ENCODE measurements at regions not wholly inside any gene's neighbourhood (a gene's known extent, or its start where the extent isn't known, plus 50 kb on each side); places are given as distances from the start of the nearest gene placed in this dataset.

- TF ChIP-seq, protein P1, sequence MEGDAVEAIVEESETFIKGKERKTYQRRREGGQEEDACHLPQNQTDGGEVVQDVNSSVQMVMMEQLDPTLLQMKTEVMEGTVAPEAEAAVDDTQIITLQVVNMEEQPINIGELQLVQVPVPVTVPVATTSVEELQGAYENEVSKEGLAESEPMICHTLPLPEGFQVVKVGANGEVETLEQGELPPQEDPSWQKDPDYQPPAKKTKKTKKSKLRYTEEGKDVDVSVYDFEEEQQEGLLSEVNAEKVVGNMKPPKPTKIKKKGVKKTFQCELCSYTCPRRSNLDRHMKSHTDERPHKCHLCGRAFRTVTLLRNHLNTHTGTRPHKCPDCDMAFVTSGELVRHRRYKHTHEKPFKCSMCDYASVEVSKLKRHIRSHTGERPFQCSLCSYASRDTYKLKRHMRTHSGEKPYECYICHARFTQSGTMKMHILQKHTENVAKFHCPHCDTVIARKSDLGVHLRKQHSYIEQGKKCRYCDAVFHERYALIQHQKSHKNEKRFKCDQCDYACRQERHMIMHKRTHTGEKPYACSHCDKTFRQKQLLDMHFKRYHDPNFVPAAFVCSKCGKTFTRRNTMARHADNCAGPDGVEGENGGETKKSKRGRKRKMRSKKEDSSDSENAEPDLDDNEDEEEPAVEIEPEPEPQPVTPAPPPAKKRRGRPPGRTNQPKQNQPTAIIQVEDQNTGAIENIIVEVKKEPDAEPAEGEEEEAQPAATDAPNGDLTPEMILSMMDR (optimal IDR thresholded peaks at IDR 0.05 in 1 of 3, IDR thresholded peaks at IDR 0.05 in 1 of 3, conservative IDR thresholded peaks at IDR 0.05 in 1 of 3; ENCODE audit: extremely low read depth in 1 of 3, insufficient read depth in 2 of 3, low read length in 3 of 3): no peak
- TF ChIP-seq EZH2 (IDR thresholded peaks at IDR 0.05; ENCODE audit: low read length): no peak
Measured at GRCh38 chr17:70654706-70655105, 485.4 kb downstream of the KCNJ2 start.

All from keratinocyte (primary cell).